Gastroesophageal sphincter (tissue), 4 donors: ENCODE measurements at regions not wholly inside any gene's neighbourhood (a gene's known extent, or its start where the extent isn't known, plus 50 kb on each side); places are given as distances from the start of the nearest gene placed in this dataset.
A peak's percentile ranks its signal among the peaks of the same experiment; 100 is the strongest.

ENCODE experiments used
- ATAC-seq: fragments of 150-250 bp; one replicate; pipeline ENCODE4 v1.9.1; 2016; ENCODE audit warnings: mild to moderate bottlenecking, moderate library complexity
- H3K27ac ChIP-seq, 4 donors: fragments of 200-600 bp; sonication (generic) in 3 of 4; 1 replicate in 3 of 4; 2 replicates in 1 of 4; pipeline ENCODE4 v1.5.1; 2016 to 2019
- H3K27me3 ChIP-seq: fragments of 200-600 bp; sonication (generic); one replicate; pipeline ENCODE4 v1.5.1; 2019
- H3K36me3 ChIP-seq, 2 donors: fragments of 200-600 bp; sonication (generic); one replicate each; pipeline ENCODE4 v1.5.1; 2019; ENCODE audit warnings: control low read depth in 1 of 2
- H3K4me1 ChIP-seq, 3 donors: fragments of 200-600 bp; sonication (generic); 1 replicate in 2 of 3; 2 replicates in 1 of 3; pipeline ENCODE4 v1.5.1; 2016 to 2019; ENCODE audit warnings: control low read depth in 2 of 3
- H3K4me3 ChIP-seq, 2 donors: fragments of 200-600 bp; sonication (generic); one replicate each; pipeline ENCODE4 v1.5.1; 2019; ENCODE audit warnings: mild to moderate bottlenecking in 1 of 2, moderate library complexity in 1 of 2
- H3K9me3 ChIP-seq, 3 donors: fragments of 200-600 bp; sonication (generic); one replicate each; pipeline ENCODE4 v1.5.1; 2017 to 2019; ENCODE audit warnings: control low read depth in 2 of 3
- EP300 ChIP-seq: sonication (generic); formaldehyde crosslinking; IDR thresholded peaks from one replicate; pipeline ENCODE4 v1.6.1; 2017; ENCODE audit warnings: antibody characterized with exemption, mild to moderate bottlenecking
- POLR2A ChIP-seq, 2 donors: fragments of 450-650 bp; IDR thresholded peaks; one replicate each; pipeline ENCODE4 v1.6.1; 2017; ENCODE audit warnings: antibody characterized with exemption in 2 of 2, mild to moderate bottlenecking in 2 of 2, moderate library complexity in 1 of 2
- POLR2AphosphoS5 ChIP-seq: sonication (generic); formaldehyde crosslinking; IDR thresholded peaks from one replicate; pipeline ENCODE4 v1.6.1; 2017; ENCODE audit warnings: antibody characterized with exemption
- WGBS, 2 donors: methylation state at CpG; one replicate each; pipeline ENCODE4 v1.1.5; 2018; ENCODE audit warnings: low coverage in 1 of 2; 5-methylcytosine and 5-hydroxymethylcytosine counted together
- TF ChIP-seq, protein P1 (sequence below), 4 experiments: fragments of 200-600 bp in 2 of 4; fragments of 450-650 bp in 2 of 4; sonication (generic) in 1 of 4; IDR thresholded peaks; one replicate each; pipeline ENCODE4 v1.5.1; 2017 to 2019; ENCODE audit warnings: antibody characterized with exemption in 4 of 4, mild to moderate bottlenecking in 2 of 4, moderate library complexity in 2 of 4

DNA sequence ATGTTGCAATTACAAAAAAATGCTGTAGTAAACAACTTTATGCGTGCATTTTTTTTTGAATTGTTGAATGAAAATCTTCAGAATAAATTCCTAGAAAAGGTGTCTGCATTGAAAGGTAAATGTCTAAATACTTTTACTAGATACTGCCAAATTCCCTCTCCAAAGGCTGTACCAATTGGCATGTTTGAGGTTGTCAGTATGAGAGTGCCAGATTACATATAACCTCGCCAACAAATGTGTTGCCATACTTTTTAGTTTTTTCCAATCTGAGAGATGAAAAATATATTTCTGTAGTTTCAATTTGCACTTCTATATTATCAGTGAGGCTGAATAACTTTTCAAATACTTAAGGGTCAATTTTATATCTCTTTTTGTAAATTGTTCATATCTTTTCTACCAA, 261.5 kb upstream of the TARS1 start:
- no peak overlapping the region for H3K27ac ChIP-seq
- no peaks in the 10 kb centered on the region for H3K4me1 ChIP-seq
- no peaks in the 10 kb centered on the region for H3K9me3 ChIP-seq
- ATAC-seq = no peak
- 95 to 100% methylated on average over 2 of the region's 2 CpGs for WGBS, 2 donors
- TF ChIP-seq, protein P1, sequence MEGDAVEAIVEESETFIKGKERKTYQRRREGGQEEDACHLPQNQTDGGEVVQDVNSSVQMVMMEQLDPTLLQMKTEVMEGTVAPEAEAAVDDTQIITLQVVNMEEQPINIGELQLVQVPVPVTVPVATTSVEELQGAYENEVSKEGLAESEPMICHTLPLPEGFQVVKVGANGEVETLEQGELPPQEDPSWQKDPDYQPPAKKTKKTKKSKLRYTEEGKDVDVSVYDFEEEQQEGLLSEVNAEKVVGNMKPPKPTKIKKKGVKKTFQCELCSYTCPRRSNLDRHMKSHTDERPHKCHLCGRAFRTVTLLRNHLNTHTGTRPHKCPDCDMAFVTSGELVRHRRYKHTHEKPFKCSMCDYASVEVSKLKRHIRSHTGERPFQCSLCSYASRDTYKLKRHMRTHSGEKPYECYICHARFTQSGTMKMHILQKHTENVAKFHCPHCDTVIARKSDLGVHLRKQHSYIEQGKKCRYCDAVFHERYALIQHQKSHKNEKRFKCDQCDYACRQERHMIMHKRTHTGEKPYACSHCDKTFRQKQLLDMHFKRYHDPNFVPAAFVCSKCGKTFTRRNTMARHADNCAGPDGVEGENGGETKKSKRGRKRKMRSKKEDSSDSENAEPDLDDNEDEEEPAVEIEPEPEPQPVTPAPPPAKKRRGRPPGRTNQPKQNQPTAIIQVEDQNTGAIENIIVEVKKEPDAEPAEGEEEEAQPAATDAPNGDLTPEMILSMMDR (IDR thresholded peaks at IDR 0.05) = no peak
- TF ChIP-seq EP300 = no peak
- no peak for TF ChIP-seq POLR2A (IDR thresholded peaks at IDR 0.05)
- no peak for TF ChIP-seq POLR2AphosphoS5
- no peaks in the 10 kb centered on the region for H3K27me3 ChIP-seq
- no peak overlapping the region for H3K4me3 ChIP-seq
- H3K36me3 ChIP-seq = no peaks in the 10 kb centered on the region

DNA sequence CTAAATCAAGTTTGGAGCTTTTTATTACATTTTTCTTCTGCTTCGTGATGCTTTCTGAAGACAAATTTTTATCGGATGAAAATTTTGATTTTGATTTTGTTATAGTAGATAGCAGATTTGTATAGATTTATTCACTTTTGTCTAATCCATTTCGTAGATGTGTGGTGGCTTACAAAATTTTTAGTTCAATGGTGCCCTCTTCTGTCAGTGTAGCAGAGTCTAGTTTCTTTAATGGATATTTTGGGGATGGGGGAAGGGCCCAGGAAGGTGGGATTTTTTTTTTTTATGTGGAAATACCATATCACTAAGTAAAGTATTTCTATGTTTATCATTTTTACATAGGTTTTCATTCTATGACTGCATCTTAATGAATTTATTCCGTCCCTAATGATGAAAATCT, 259.9 kb upstream of the TARS1 start:
- Histone ChIP-seq H3K36me3 (no peaks in the 10 kb centered on the region), H3K27me3 (no peaks in the 10 kb centered on the region), H3K9me3 (no peaks in the 10 kb centered on the region), H3K4me1 (no peaks in the 10 kb centered on the region), H3K27ac (no peak overlapping the region), H3K4me3 (no peak overlapping the region)
- TF ChIP-seq EP300 = no peak
- TF ChIP-seq, protein P1 (IDR thresholded peaks at IDR 0.05) = peak in 1 of 4 experiments; percentile 23
- 59% methylated on average over 3 to 4 of the region's 4 CpGs for WGBS, 2 donors
- ATAC-seq = no peak

DNA sequence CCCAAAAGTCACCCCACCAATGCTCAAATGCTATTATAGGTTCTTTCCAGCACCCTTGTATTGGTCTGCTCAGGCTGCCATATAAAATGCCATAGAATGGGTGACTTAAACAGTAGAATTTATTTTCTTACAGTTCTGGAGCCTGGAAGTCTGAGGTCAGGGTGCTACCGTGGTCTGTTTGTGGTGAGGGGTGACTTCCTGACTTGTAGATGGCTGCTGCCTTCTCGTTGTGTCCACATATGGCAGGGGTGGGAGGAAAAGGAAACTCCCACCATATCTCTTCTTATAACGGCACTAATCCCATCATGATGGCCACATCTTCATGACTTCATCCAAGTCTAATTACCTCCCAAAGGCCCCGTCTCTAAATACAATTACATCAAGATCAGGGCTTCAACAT, 257.8 kb upstream of the TARS1 start:
- no peak overlapping the region for H3K4me3 ChIP-seq
- no peaks in the 10 kb centered on the region for H3K27me3 ChIP-seq
- 86 to 94% methylated on average over 4 of the region's 4 CpGs for WGBS, 2 donors
- H3K9me3 ChIP-seq = peaks cover 0 to 2% (median under 1%) of the 10 kb centered on the region in 3 donors
- no peak overlapping the region for H3K27ac ChIP-seq
- no peaks in the 10 kb centered on the region for H3K36me3 ChIP-seq
- TF ChIP-seq EP300 (no peak), POLR2AphosphoS5 (no peak), POLR2A (IDR thresholded peaks at IDR 0.05) (no peak)
- TF ChIP-seq, protein P1 (IDR thresholded peaks at IDR 0.05) = no peak
- H3K4me1 ChIP-seq = no peaks in the 10 kb centered on the region
- ATAC-seq = no peak

DNA sequence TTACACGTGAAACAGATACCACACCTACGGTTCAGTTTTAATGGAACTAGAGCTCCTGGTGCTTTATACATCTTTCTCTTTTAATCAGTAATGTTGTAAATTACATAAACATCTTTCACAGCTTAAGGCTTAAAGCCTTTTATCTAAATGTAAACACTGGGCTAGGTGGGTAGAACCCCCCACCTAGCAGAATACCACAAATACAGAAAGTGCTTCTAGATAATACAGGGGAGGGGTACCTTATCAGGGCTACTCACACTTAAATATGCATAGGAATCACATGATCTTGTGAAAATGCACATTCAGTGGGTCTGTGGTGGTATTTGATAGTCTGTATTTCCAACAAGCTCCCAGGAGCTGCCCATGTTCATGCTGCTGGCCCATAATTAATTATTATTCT, 256.4 kb upstream of the TARS1 start:
- Histone ChIP-seq H3K9me3 (peaks cover 0 to 10% (median 2%) of the 10 kb centered on the region in 3 donors), H3K27ac (no peak overlapping the region), H3K4me1 (no peaks in the 10 kb centered on the region), H3K4me3 (no peak overlapping the region), H3K27me3 (no peaks in the 10 kb centered on the region), H3K36me3 (no peaks in the 10 kb centered on the region)
- TF ChIP-seq EP300 (no peak), POLR2AphosphoS5 (no peak), POLR2A (IDR thresholded peaks at IDR 0.05) (no peak)
- TF ChIP-seq, protein P1 (IDR thresholded peaks at IDR 0.05) = no peak
- no peak for ATAC-seq
- WGBS, 2 donors = 33 to 50% methylated on average over 2 of the region's 2 CpGs

DNA sequence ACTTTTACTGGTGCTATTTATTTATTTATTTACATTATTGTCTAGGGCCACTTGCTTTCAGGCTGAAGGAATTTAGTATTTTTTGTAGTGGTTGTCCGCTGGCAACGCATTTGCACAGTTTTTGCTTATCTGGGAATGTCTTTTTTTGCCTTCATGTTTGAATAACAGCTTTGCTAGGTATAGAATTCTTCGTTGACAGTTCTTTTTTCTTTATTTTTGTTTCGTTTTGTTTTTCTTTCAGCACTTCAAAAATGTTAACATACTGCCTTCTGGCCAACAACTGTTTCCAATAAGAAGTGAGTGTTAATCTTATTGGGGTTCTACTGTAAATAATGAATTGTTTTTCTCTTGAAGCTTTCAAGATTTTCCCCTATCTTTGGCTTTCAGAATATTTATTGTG, 252.7 kb upstream of the TARS1 start:
- H3K27me3 ChIP-seq = no peaks in the 10 kb centered on the region
- H3K27ac ChIP-seq = no peak overlapping the region
- no peak for TF ChIP-seq EP300
- no peak for ATAC-seq
- H3K4me1 ChIP-seq = no peaks in the 10 kb centered on the region
- peaks cover 0 to 11% (median 2%) of the 10 kb centered on the region in 3 donors for H3K9me3 ChIP-seq
- WGBS, 2 donors = 87 to 90% methylated on average over 4 of the region's 4 CpGs
- H3K36me3 ChIP-seq = no peaks in the 10 kb centered on the region
- H3K4me3 ChIP-seq = no peak overlapping the region

DNA sequence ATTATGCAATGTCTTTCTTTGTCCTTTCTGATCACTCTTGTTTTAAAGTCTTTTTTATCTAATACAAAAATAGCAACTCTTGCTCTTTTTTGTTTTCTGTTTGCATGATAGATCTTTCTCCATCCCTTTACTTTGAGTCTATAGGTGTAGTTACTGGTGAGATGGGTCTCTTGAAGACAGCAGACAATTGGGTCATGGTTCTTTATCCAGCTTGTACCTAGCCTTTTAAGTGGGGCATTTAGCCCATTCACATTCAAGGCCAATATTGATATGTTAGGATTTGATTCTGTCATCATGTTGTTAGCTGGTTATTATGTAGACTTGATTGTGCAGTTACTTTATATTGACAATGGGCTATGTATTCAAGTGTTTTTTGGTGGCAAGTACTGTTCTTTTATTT, 245.9 kb upstream of the TARS1 start:
- H3K27me3 ChIP-seq = no peaks in the 10 kb centered on the region
- ATAC-seq = no peak
- TF ChIP-seq POLR2A (IDR thresholded peaks at IDR 0.05) (no peak), POLR2AphosphoS5 (no peak), EP300 (no peak)
- TF ChIP-seq, protein P1 (IDR thresholded peaks at IDR 0.05) = no peak
- H3K27ac ChIP-seq = no peak overlapping the region
- no peaks in the 10 kb centered on the region for H3K36me3 ChIP-seq
- no peaks in the 10 kb centered on the region for H3K9me3 ChIP-seq
- H3K4me1 ChIP-seq = no peaks in the 10 kb centered on the region
- no peak overlapping the region for H3K4me3 ChIP-seq
